SJCRH30 (cell line): ENCODE measurements at regions not wholly inside any gene's neighbourhood (a gene's known extent, or its start where the extent isn't known, plus 50 kb on each side); places are given as distances from the start of the nearest gene placed in this dataset.

Source experiments
- DNase-seq, 2 experiments: peaks; one replicate each; pipeline ENCODE4 v3.0.0-alpha.2; 2015 to 2020
- H3K27ac ChIP-seq: fragments of 250-450 bp; sonication (Bioruptor Pico); 2 replicates; pipeline ENCODE4 v1.5.1; 2020; ENCODE audit warnings: mild to moderate bottlenecking, moderate library complexity
- H3K27me3 ChIP-seq: fragments of 250-450 bp; sonication (Bioruptor Pico); 2 replicates; pipeline ENCODE4 v1.5.1; 2020; ENCODE audit warnings: mild to moderate bottlenecking, moderate library complexity
- H3K36me3 ChIP-seq: fragments of 250-450 bp; sonication (Bioruptor Pico); 2 replicates; pipeline ENCODE4 v1.5.1; 2020; ENCODE audit warnings: mild to moderate bottlenecking, moderate library complexity
- H3K4me1 ChIP-seq: fragments of 250-450 bp; sonication (Bioruptor Pico); 2 replicates; pipeline ENCODE4 v1.5.1; 2020; ENCODE audit warnings: mild to moderate bottlenecking, moderate library complexity
- H3K4me3 ChIP-seq: fragments of 250-450 bp; sonication (Bioruptor Pico); 2 replicates; pipeline ENCODE4 v1.5.1; 2020; ENCODE audit warnings: mild to moderate bottlenecking, moderate library complexity
- H3K9me3 ChIP-seq: fragments of 250-450 bp; sonication (Bioruptor Pico); replicated peaks from 2 replicates; pipeline ENCODE4 v1.5.1; 2020; ENCODE audit warnings: mild to moderate bottlenecking, moderate library complexity

- no peak overlapping the region for H3K27ac ChIP-seq
- H3K4me1 ChIP-seq: no peaks in the 10 kb centered on the region
- no peaks in the 10 kb centered on the region for H3K27me3 ChIP-seq
- DNase-seq: no peak
- no peak overlapping the region for H3K4me3 ChIP-seq
- H3K36me3 ChIP-seq: no peaks in the 10 kb centered on the region
- no peaks in the 10 kb centered on the region for H3K9me3 ChIP-seq
Measured at GRCh38 chr18:78632111-78632541, 347.5 kb upstream of the SALL3 start.

GRCh38 chr18:78634061-78634696 is 345.4 kb upstream of the SALL3 start:
- Histone ChIP-seq H3K4me3 (no peak overlapping the region), H3K36me3 (no peaks in the 10 kb centered on the region), H3K27me3 (no peaks in the 10 kb centered on the region), H3K27ac (no peak overlapping the region), H3K4me1 (no peaks in the 10 kb centered on the region), H3K9me3 (no peaks in the 10 kb centered on the region)
- no peak for DNase-seq

- H3K9me3 ChIP-seq: no peaks in the 10 kb centered on the region
Measured at GRCh38 chr18:78635093-78635800, 344.4 kb upstream of the SALL3 start.

GRCh38 chr18:78636260-78636659 is 343.4 kb upstream of the SALL3 start:
- Histone ChIP-seq H3K9me3 (no peaks in the 10 kb centered on the region), H3K27ac (no peak overlapping the region), H3K27me3 (no peaks in the 10 kb centered on the region), H3K4me3 (no peak overlapping the region), H3K4me1 (no peaks in the 10 kb centered on the region), H3K36me3 (no peaks in the 10 kb centered on the region)
- DNase-seq: no peak

More at GRCh38 chr18:78635093-78635800, 344.4 kb upstream of the SALL3 start:
- no peak overlapping the region for H3K4me3 ChIP-seq
- DNase-seq: no peak
- H3K27ac ChIP-seq: no peak overlapping the region
- no peaks in the 10 kb centered on the region for H3K27me3 ChIP-seq
- no peaks in the 10 kb centered on the region for H3K36me3 ChIP-seq
- H3K4me1 ChIP-seq: no peaks in the 10 kb centered on the region

- Histone ChIP-seq H3K36me3 (no peaks in the 10 kb centered on the region), H3K27me3 (no peaks in the 10 kb centered on the region), H3K9me3 (no peaks in the 10 kb centered on the region), H3K4me1 (no peaks in the 10 kb centered on the region), H3K27ac (no peak overlapping the region), H3K4me3 (no peak overlapping the region)
- no peak for DNase-seq
Measured at GRCh38 chr18:78637442-78638402, 341.9 kb upstream of the SALL3 start.

- H3K4me3 ChIP-seq: no peak overlapping the region
- peak in 1 of 2 experiments; percentile 1 for DNase-seq
- no peaks in the 10 kb centered on the region for H3K27me3 ChIP-seq
- H3K9me3 ChIP-seq: no peaks in the 10 kb centered on the region
- H3K4me1 ChIP-seq: no peaks in the 10 kb centered on the region
- H3K36me3 ChIP-seq: no peaks in the 10 kb centered on the region
- no peak overlapping the region for H3K27ac ChIP-seq
Measured at GRCh38 chr18:78639006-78639950, 340.3 kb upstream of the SALL3 start.

- H3K27me3 ChIP-seq: no peaks in the 10 kb centered on the region
- H3K36me3 ChIP-seq: no peaks in the 10 kb centered on the region
- H3K4me3 ChIP-seq: no peak overlapping the region
- no peaks in the 10 kb centered on the region for H3K9me3 ChIP-seq
- no peak overlapping the region for H3K27ac ChIP-seq
- no peaks in the 10 kb centered on the region for H3K4me1 ChIP-seq
- DNase-seq: no peak
Measured at GRCh38 chr18:78640246-78640995, 339.2 kb upstream of the SALL3 start.

GRCh38 chr18:78641689-78642231 is 337.9 kb upstream of the SALL3 start:
- H3K27me3 ChIP-seq: no peaks in the 10 kb centered on the region
- H3K4me1 ChIP-seq: no peaks in the 10 kb centered on the region
- H3K9me3 ChIP-seq: no peaks in the 10 kb centered on the region
- no peak for DNase-seq
- H3K27ac ChIP-seq: no peak overlapping the region
- no peak overlapping the region for H3K4me3 ChIP-seq
- H3K36me3 ChIP-seq: no peaks in the 10 kb centered on the region

- H3K4me3 ChIP-seq: no peak overlapping the region
- DNase-seq: no peak
- no peaks in the 10 kb centered on the region for H3K27me3 ChIP-seq
- H3K4me1 ChIP-seq: no peaks in the 10 kb centered on the region
- no peaks in the 10 kb centered on the region for H3K9me3 ChIP-seq
- no peaks in the 10 kb centered on the region for H3K36me3 ChIP-seq
- no peak overlapping the region for H3K27ac ChIP-seq
Measured at GRCh38 chr18:78642296-78642951, 337.2 kb upstream of the SALL3 start.

- no peak overlapping the region for H3K4me3 ChIP-seq
- no peaks in the 10 kb centered on the region for H3K4me1 ChIP-seq
- DNase-seq: no peak
- H3K9me3 ChIP-seq: no peaks in the 10 kb centered on the region
- no peak overlapping the region for H3K27ac ChIP-seq
- H3K27me3 ChIP-seq: no peaks in the 10 kb centered on the region
- H3K36me3 ChIP-seq: no peaks in the 10 kb centered on the region
Measured at GRCh38 chr18:78643004-78643403, 336.6 kb upstream of the SALL3 start.

- no peak overlapping the region for H3K4me3 ChIP-seq
- H3K9me3 ChIP-seq: no peaks in the 10 kb centered on the region
- H3K27ac ChIP-seq: no peak overlapping the region
- no peaks in the 10 kb centered on the region for H3K27me3 ChIP-seq
- DNase-seq: no peak
- H3K4me1 ChIP-seq: no peaks in the 10 kb centered on the region
- no peaks in the 10 kb centered on the region for H3K36me3 ChIP-seq
Measured at GRCh38 chr18:78643981-78644380, 335.6 kb upstream of the SALL3 start.

GRCh38 chr18:78645216-78645615 is 334.4 kb upstream of the SALL3 start:
- no peak for DNase-seq
- H3K27ac ChIP-seq: no peak overlapping the region

GRCh38 chr18:78647018-78647417 is 332.6 kb upstream of the SALL3 start:
- Histone ChIP-seq H3K4me3 (no peak overlapping the region), H3K9me3 (no peaks in the 10 kb centered on the region), H3K27me3 (no peaks in the 10 kb centered on the region), H3K4me1 (no peaks in the 10 kb centered on the region), H3K36me3 (no peaks in the 10 kb centered on the region), H3K27ac (no peak overlapping the region)
- DNase-seq: no peak

More at GRCh38 chr18:78645216-78645615, 334.4 kb upstream of the SALL3 start:
- Histone ChIP-seq H3K4me1 (no peaks in the 10 kb centered on the region), H3K9me3 (no peaks in the 10 kb centered on the region), H3K27me3 (no peaks in the 10 kb centered on the region), H3K4me3 (no peak overlapping the region), H3K36me3 (no peaks in the 10 kb centered on the region)
